ENCODE measurements at regions not wholly inside any gene's neighbourhood (a gene's known extent, or its start where the extent isn't known, plus 50 kb on each side); places are given as distances from the start of the nearest gene placed in this dataset.

GRCh38 chr4:65868096-65868824, 198.0 kb upstream of the EPHA5 start:
- TF ChIP-seq PAX5 (IDR thresholded peaks at IDR 0.05; ENCODE audit: insufficient read depth, low read length, severe bottlenecking) = no peak
- TF ChIP-seq POLR2AphosphoS5 (IDR thresholded peaks at IDR 0.05; ENCODE audit: low read depth, low read length) = no peak
- TF ChIP-seq SPI1 (IDR thresholded peaks at IDR 0.05; ENCODE audit: low read depth, low read length) = no peak
- TF ChIP-seq POU2F2 (IDR thresholded peaks at IDR 0.05; ENCODE audit: low read depth, low read length) = no peak
- no peak for TF ChIP-seq TAF1 (IDR thresholded peaks at IDR 0.05; ENCODE audit: low read depth, low read length)
- no peak for TF ChIP-seq POLR2A (IDR thresholded peaks at IDR 0.05; ENCODE audit: low read depth, low read length)
- DNase-seq (ENCODE audit: insufficient read length, low spot score) (no peak), FAIRE-seq (no peak)

GRCh38 chr4:65865489-65865888, 195.2 kb upstream of the EPHA5 start:
- FAIRE-seq (no peak), DNase-seq (ENCODE audit: insufficient read length, low spot score) (no peak)
- TF ChIP-seq PAX5 (IDR thresholded peaks at IDR 0.05; ENCODE audit: insufficient read depth, low read length, severe bottlenecking) (no peak), SPI1 (IDR thresholded peaks at IDR 0.05; ENCODE audit: low read depth, low read length) (no peak), TAF1 (IDR thresholded peaks at IDR 0.05; ENCODE audit: low read depth, low read length) (no peak), POLR2A (IDR thresholded peaks at IDR 0.05; ENCODE audit: low read depth, low read length) (no peak), POLR2AphosphoS5 (IDR thresholded peaks at IDR 0.05; ENCODE audit: low read depth, low read length) (no peak), POU2F2 (IDR thresholded peaks at IDR 0.05; ENCODE audit: low read depth, low read length) (no peak)

- DNase-seq (ENCODE audit: insufficient read length, low spot score) (no peak), FAIRE-seq (no peak)
- TF ChIP-seq POLR2AphosphoS5 (IDR thresholded peaks at IDR 0.05; ENCODE audit: low read depth, low read length) (no peak), PAX5 (IDR thresholded peaks at IDR 0.05; ENCODE audit: insufficient read depth, low read length, severe bottlenecking) (no peak), SPI1 (IDR thresholded peaks at IDR 0.05; ENCODE audit: low read depth, low read length) (no peak), POU2F2 (IDR thresholded peaks at IDR 0.05; ENCODE audit: low read depth, low read length) (no peak), TAF1 (IDR thresholded peaks at IDR 0.05; ENCODE audit: low read depth, low read length) (no peak), POLR2A (IDR thresholded peaks at IDR 0.05; ENCODE audit: low read depth, low read length) (no peak)
Observed at GRCh38 chr4:65861993-65862392, 191.7 kb upstream of the EPHA5 start.

GRCh38 chr4:65845199-65845773, 175.0 kb upstream of the EPHA5 start:
- no peak for TF ChIP-seq POLR2AphosphoS5 (IDR thresholded peaks at IDR 0.05; ENCODE audit: low read depth, low read length)
- no peak for TF ChIP-seq PAX5 (IDR thresholded peaks at IDR 0.05; ENCODE audit: insufficient read depth, low read length, severe bottlenecking)
- no peak for TF ChIP-seq TAF1 (IDR thresholded peaks at IDR 0.05; ENCODE audit: low read depth, low read length)
- TF ChIP-seq POLR2A (IDR thresholded peaks at IDR 0.05; ENCODE audit: low read depth, low read length) = no peak
- no peak for TF ChIP-seq SPI1 (IDR thresholded peaks at IDR 0.05; ENCODE audit: low read depth, low read length)
- TF ChIP-seq POU2F2 (IDR thresholded peaks at IDR 0.05; ENCODE audit: low read depth, low read length) = no peak
- FAIRE-seq (no peak), DNase-seq (ENCODE audit: insufficient read length, low spot score) (no peak)

GRCh38 chr4:65839164-65839931, 169.1 kb upstream of the EPHA5 start:
- no peak for FAIRE-seq
- TF ChIP-seq POLR2A (IDR thresholded peaks at IDR 0.05; ENCODE audit: low read depth, low read length) (no peak), POLR2AphosphoS5 (IDR thresholded peaks at IDR 0.05; ENCODE audit: low read depth, low read length) (no peak), PAX5 (IDR thresholded peaks at IDR 0.05; ENCODE audit: insufficient read depth, low read length, severe bottlenecking) (no peak), POU2F2 (IDR thresholded peaks at IDR 0.05; ENCODE audit: low read depth, low read length) (no peak), SPI1 (IDR thresholded peaks at IDR 0.05; ENCODE audit: low read depth, low read length) (no peak), TAF1 (IDR thresholded peaks at IDR 0.05; ENCODE audit: low read depth, low read length) (no peak)
- no peak for DNase-seq (ENCODE audit: insufficient read length, low spot score)

- no peak for TF ChIP-seq POU2F2 (IDR thresholded peaks at IDR 0.05; ENCODE audit: low read depth, low read length)
- TF ChIP-seq SPI1 (IDR thresholded peaks at IDR 0.05; ENCODE audit: low read depth, low read length) = no peak
- no peak for TF ChIP-seq PAX5 (IDR thresholded peaks at IDR 0.05; ENCODE audit: insufficient read depth, low read length, severe bottlenecking)
- no peak for TF ChIP-seq TAF1 (IDR thresholded peaks at IDR 0.05; ENCODE audit: low read depth, low read length)
- TF ChIP-seq POLR2A (IDR thresholded peaks at IDR 0.05; ENCODE audit: low read depth, low read length) = no peak
- TF ChIP-seq POLR2AphosphoS5 (IDR thresholded peaks at IDR 0.05; ENCODE audit: low read depth, low read length) = no peak
- DNase-seq (ENCODE audit: insufficient read length, low spot score) (no peak), FAIRE-seq (no peak)
Observed at GRCh38 chr4:65834707-65835106, 164.4 kb upstream of the EPHA5 start.

GRCh38 chr4:65831828-65832227, 161.5 kb upstream of the EPHA5 start:
- FAIRE-seq = no peak
- no peak for TF ChIP-seq POLR2AphosphoS5 (IDR thresholded peaks at IDR 0.05; ENCODE audit: low read depth, low read length)
- no peak for DNase-seq (ENCODE audit: insufficient read length, low spot score)

GRCh38 chr4:65825116-65825753, 154.9 kb upstream of the EPHA5 start:
- TF ChIP-seq POLR2A (IDR thresholded peaks at IDR 0.05; ENCODE audit: low read depth, low read length) (no peak), SPI1 (IDR thresholded peaks at IDR 0.05; ENCODE audit: low read depth, low read length) (no peak), POLR2AphosphoS5 (IDR thresholded peaks at IDR 0.05; ENCODE audit: low read depth, low read length) (no peak), POU2F2 (IDR thresholded peaks at IDR 0.05; ENCODE audit: low read depth, low read length) (no peak), TAF1 (IDR thresholded peaks at IDR 0.05; ENCODE audit: low read depth, low read length) (no peak), PAX5 (IDR thresholded peaks at IDR 0.05; ENCODE audit: insufficient read depth, low read length, severe bottlenecking) (no peak)
- no peak for FAIRE-seq
- DNase-seq (ENCODE audit: insufficient read length, low spot score) = no peak

GRCh38 chr4:65819192-65819591, 148.9 kb upstream of the EPHA5 start:
- TF ChIP-seq POLR2AphosphoS5 (IDR thresholded peaks at IDR 0.05; ENCODE audit: low read depth, low read length) (no peak), POLR2A (IDR thresholded peaks at IDR 0.05; ENCODE audit: low read depth, low read length) (no peak), PAX5 (IDR thresholded peaks at IDR 0.05; ENCODE audit: insufficient read depth, low read length, severe bottlenecking) (no peak), TAF1 (IDR thresholded peaks at IDR 0.05; ENCODE audit: low read depth, low read length) (no peak)
- FAIRE-seq (no peak), DNase-seq (ENCODE audit: insufficient read length, low spot score) (no peak)
